ENCODE measurements at regions not wholly inside any gene's neighbourhood (a gene's known extent, or its start where the extent isn't known, plus 50 kb on each side); places are given as distances from the start of the nearest gene placed in this dataset.

DNA sequence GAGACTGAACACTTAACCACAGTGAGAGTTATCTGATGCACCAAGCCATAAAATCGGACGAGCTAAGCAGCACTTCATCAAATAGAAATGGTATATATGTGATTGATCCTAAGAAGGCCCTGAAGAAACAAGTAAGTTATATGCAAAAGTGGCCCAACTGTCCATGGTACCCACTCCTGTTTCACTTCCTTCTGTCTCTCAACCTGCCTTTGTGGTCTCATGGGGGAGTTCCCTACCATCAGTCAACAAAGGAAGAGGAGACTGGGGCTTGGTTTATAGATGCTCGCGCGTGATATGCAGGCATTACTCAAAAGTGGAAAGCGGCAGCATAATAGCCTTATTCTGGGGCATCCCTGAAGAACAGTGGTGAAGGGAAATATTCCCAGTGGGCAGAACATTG lies 543.9 kb upstream of the ADGRL4 start:
- no peaks in the 10 kb centered on the region for H3K4me1 ChIP-seq (replicated peaks)
- no peaks in the 10 kb centered on the region for H3K36me3 ChIP-seq
- intact Hi-C loops (cut with DNase I): no loop called here
- H3K9me3 ChIP-seq: no peaks in the 10 kb centered on the region
- H3K4me3 ChIP-seq: no peak overlapping the region
- DNase-seq (ENCODE audit: low spot score): no peak
- no peak for TF ChIP-seq CTCF (IDR thresholded peaks at IDR 0.05)
- TF ChIP-seq POLR2A (IDR thresholded peaks at IDR 0.05): no peak
- no peak for TF ChIP-seq POLR2AphosphoS5 (IDR thresholded peaks at IDR 0.05)
- 90% methylated on average over 6 of the region's 6 CpGs for WGBS
- no peaks in the 10 kb centered on the region for H3K27me3 ChIP-seq (replicated peaks; ENCODE audit: insufficient read depth)
- no peak overlapping the region for H3K27ac ChIP-seq

DNA sequence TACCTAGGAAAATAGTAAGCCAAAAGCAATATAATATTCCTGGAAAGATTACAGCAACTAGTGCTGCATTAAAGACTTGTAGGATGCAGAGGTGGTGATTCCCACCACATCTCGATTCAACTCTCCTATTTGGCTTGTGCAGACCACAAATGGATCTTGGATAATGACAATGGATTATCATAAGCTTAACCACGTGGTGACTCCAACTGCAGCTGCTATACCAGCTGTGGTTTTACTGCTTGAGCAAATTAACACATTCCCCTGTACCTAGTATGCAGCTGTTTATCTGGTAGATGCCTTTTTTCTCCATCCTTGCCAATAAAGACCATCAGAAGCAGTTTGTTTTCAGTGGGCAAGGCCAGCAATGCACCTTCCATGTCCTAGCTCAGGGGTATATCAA lies 542.7 kb upstream of the ADGRL4 start:
- H3K36me3 ChIP-seq: no peaks in the 10 kb centered on the region
- 65% methylated on average over 2 of the region's 2 CpGs for WGBS
- intact Hi-C loops (cut with DNase I): no loop called here
- no peak overlapping the region for H3K4me3 ChIP-seq
- TF ChIP-seq CTCF (IDR thresholded peaks at IDR 0.05) (no peak), POLR2AphosphoS5 (IDR thresholded peaks at IDR 0.05) (no peak), POLR2A (IDR thresholded peaks at IDR 0.05) (no peak)
- H3K27ac ChIP-seq: no peak overlapping the region
- DNase-seq (ENCODE audit: low spot score): no peak
- H3K27me3 ChIP-seq (replicated peaks; ENCODE audit: insufficient read depth): no peaks in the 10 kb centered on the region
- H3K4me1 ChIP-seq (replicated peaks): no peaks in the 10 kb centered on the region
- H3K9me3 ChIP-seq: no peaks in the 10 kb centered on the region

- TF ChIP-seq CTCF (IDR thresholded peaks at IDR 0.05) (no peak), POLR2AphosphoS5 (IDR thresholded peaks at IDR 0.05) (no peak), POLR2A (IDR thresholded peaks at IDR 0.05) (no peak)
- DNase-seq (ENCODE audit: low spot score): no peak
- Histone ChIP-seq H3K27me3 (replicated peaks; ENCODE audit: insufficient read depth) (no peaks in the 10 kb centered on the region), H3K4me3 (no peak overlapping the region), H3K36me3 (no peaks in the 10 kb centered on the region), H3K9me3 (no peaks in the 10 kb centered on the region), H3K27ac (no peak overlapping the region), H3K4me1 (replicated peaks) (no peaks in the 10 kb centered on the region)
- 95% methylated on average over 7 of the region's 7 CpGs for WGBS
- intact Hi-C loops (cut with DNase I): no loop called here
Measured at GRCh38 chr1:79547514-79547913, 541.0 kb upstream of the ADGRL4 start.

DNA sequence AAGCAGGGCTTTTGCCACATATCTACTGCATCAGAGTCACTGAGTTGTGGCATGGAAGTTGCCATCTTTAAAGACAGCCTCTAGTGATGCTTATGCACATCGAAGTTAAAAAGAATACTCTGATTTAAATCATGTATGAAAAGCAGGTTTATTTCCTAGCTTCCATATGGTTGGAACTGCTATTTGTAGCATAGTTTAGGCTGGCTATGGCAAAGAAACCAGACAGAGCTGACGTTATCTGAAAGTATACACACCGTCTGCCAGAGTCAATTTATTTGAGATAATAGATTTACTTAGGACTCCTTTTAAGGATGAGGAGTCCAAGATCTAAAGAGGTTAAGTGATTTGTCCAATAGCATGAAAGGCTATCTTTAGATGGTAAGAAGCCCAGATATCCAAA lies 536.9 kb upstream of the ADGRL4 start:
- no peak for DNase-seq (ENCODE audit: low spot score)
- Histone ChIP-seq H3K27ac (no peak overlapping the region), H3K27me3 (replicated peaks; ENCODE audit: insufficient read depth) (no peaks in the 10 kb centered on the region), H3K9me3 (no peaks in the 10 kb centered on the region), H3K4me1 (replicated peaks) (no peaks in the 10 kb centered on the region), H3K36me3 (no peaks in the 10 kb centered on the region), H3K4me3 (no peak overlapping the region)
- WGBS: 61% methylated on average over 3 of the region's 3 CpGs
- TF ChIP-seq CTCF (IDR thresholded peaks at IDR 0.05) (no peak), POLR2A (IDR thresholded peaks at IDR 0.05) (no peak), POLR2AphosphoS5 (IDR thresholded peaks at IDR 0.05) (no peak)
- intact Hi-C loops (cut with DNase I): no loop called here

DNA sequence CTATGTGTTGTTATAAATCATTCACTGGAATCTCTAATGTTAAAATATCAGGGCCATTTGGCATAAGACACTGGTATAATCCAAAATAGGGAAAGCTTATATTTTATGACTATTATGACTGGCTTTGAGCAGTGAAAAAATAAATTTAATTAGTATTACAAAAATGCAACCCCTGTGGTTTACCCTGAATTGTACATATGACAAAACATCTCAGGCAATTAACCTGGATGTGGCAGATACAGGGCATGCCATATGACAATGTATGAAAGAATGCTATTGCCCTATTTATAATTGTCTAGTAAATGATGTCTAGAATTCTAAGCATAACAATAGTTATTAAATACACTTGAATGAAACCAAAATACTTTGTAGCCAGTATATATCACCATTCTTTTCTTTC lies 532.5 kb upstream of the ADGRL4 start:
- H3K36me3 ChIP-seq: no peaks in the 10 kb centered on the region
- intact Hi-C loops (cut with DNase I): no loop called here
- no peaks in the 10 kb centered on the region for H3K27me3 ChIP-seq (replicated peaks; ENCODE audit: insufficient read depth)
- H3K27ac ChIP-seq: no peak overlapping the region
- no peak overlapping the region for H3K4me3 ChIP-seq
- TF ChIP-seq CTCF (IDR thresholded peaks at IDR 0.05) (no peak), POLR2AphosphoS5 (IDR thresholded peaks at IDR 0.05) (no peak)
- DNase-seq (ENCODE audit: low spot score): no peak
- no peaks in the 10 kb centered on the region for H3K4me1 ChIP-seq (replicated peaks)
- no peaks in the 10 kb centered on the region for H3K9me3 ChIP-seq

All from prostate gland (tissue), 2 donors.